GM18873 (cell line): ENCODE measurements at regions not wholly inside any gene's neighbourhood (a gene's known extent, or its start where the extent isn't known, plus 50 kb on each side); places are given as distances from the start of the nearest gene placed in this dataset.

Experiments
- ATAC-seq: cut with Tn5 transposase; IDR thresholded peaks from one replicate; pipeline ENCODE4 v1.9.1; 2021; ENCODE audit warnings: mild to moderate bottlenecking, moderate library complexity, moderate number of reproducible peaks; ENCODE audit not compliant: unreplicated experiment, low FRiP score

DNA sequence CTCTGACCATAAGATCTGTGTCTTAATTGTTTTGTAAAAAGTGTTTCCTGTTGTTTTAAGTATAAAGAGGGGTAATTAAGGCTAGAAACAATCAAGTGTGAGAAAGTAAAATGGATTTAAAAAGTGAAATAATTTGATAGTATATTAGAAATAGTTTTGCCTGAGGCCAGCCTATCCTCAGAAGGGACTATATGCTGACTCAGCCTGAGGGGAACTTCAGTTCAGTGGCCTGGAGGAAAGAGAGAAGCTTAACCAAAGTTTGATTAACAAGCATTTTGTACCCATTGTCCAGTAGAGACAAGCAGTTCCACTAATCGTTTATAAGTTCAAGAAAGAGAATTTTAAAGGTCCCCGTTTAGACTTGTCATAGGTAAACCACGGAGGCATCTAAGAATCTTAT lies 1793.2 kb upstream of the PRR20A start:
- ATAC-seq, result no peak

DNA sequence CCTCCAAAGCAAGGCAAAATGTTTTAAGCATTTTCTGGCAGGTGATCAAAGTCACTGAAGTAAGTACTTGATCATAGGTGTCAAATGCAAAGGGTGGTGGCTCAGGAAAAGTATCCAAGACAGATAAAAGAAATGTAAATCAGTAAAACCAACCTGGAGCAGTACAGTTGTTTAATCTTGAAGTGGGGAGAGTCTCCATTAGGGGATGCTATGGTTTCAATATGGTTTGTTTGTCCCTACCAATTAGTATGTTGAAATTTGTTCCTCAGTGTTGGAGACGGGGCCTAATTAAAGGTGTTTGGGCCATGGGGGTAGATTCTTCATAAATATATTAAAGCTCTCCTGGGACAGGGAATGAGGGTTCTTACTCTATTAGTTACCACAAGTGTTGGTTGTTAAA lies 1781.7 kb upstream of the PRR20A start:
- ATAC-seq, result no peak

DNA sequence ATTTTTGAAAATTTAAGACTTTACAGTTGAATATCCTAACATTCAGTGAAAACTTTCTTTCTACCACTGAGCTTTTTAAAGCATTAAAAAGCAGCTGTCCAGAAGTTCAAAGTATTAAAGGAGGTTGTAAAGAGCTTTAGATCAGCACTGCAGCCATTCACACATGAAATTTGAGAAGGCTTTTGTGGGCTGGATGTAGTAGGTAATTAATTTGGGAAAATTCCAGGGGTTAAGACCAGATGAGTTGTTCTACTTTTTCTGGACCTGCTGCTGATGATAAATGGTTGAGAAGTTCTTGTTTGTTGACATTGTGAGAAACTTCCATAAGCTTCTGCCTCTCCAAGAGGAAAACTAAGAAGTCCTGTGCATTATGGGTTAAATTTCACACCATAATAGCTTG lies 1779.6 kb upstream of the PRR20A start:
- no peak for ATAC-seq

DNA sequence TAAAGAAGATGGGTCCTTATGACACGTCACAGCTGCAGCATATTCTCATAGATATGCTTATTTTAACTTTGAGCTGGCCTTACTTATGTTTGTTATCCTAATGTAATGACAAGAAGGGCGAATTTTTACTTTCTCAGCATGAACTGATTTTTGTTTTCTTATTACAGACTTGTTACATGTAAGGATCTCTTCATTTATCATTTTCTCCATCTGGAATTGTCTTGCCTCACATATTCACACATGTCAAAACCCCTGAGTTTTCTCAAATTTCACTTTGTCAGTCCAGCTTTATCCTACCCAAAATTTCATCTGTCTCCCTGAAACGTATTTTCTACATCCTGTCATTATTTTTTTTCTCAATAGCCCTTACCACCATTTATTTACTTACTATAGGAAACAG lies 1774.0 kb upstream of the PRR20A start:
- no peak for ATAC-seq

DNA sequence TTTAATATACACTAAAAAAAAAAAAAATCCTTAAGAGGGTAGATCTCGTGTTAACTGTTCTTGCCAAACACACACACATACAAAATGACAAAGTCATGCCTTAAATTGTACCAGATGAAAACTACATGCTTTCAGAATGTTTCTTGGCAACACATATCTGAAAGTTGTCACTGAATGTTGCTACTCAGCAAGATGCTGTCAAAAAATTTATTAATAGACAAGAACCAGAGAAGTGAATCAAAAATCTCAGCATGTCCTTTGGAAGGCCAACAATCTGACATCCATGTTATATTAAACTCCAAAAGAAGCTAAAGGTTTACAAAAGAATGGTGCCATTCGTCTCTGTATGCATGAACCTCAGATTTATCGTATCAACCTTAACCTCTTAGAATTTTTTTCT lies 1746.2 kb upstream of the PRR20A start:
- ATAC-seq, result no peak

GRCh38 chr13:55402870-55403269 lies 1737.8 kb upstream of the PRR20A start:
- ATAC-seq, result no peak

DNA sequence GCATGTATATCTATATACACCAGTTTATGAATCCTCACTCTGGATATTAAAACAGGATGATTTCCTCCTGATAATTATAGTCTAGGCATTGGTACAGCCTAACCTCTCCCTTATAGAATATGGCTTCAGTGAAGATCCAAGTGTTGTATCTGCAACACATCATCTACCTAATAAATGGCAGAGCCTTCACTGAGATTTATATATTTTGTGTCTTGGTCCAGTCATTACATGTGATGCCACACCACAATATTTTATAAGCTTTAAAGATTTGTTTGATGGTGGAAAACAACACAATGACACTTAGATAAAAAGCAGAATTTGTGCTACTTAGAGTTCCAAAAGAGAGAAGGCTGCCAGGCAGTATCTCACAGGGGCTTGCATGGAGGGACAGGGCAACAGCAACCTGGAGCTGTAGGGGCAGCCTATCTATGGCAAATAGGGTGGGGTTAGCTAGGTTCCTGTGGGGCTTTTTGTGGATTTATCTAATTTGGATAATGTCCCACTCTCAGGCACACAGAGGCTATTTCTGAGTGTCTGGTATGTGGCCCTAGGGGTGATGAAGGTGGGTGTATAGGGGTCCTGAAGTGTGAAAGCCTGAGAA lies 1736.7 kb upstream of the PRR20A start:
- ATAC-seq, result no peak

- no peak for ATAC-seq
Observed at GRCh38 chr13:55410398-55411330, 1730.1 kb upstream of the PRR20A start.

- no peak for ATAC-seq
Observed at GRCh38 chr13:55418095-55418494, 1722.6 kb upstream of the PRR20A start.

DNA sequence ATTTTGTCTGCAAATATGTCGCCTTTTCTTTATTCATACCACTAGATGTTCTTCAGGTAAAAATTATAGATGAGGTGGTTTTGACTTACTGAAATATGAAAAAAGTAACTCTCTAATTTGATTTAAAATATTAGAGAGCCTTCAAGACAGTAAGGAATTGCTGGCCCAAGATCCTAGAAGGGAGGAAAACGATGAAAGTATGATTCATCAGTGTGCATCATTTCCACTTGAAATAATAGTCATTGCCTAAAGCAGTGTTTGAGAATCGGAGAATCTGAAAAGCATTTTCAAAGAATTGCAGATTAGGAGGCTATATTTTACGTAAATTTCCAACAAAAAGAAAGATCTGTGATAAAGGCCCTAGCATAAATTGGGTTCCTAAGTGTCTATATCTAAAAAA lies 1707.9 kb upstream of the PRR20A start:
- no peak for ATAC-seq

DNA sequence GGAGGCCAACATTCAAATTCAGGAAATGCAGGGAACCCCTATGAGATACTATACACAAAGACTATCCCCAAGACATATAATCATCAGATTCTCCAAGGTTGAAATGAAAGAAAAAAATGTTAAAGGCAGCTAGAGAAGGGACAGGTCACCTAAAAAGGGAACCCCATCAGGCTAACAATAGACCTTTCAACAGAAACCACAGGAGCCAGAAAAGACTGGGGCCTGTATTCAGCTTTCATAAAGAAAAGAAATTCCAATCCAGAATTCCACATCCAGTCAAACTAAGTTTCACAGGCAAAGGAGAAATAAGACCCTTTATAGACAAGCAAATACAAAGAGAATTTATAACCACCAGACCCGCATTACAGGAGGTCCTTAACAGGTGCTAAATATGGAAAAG lies 1703.6 kb upstream of the PRR20A start:
- ATAC-seq, result no peak

DNA sequence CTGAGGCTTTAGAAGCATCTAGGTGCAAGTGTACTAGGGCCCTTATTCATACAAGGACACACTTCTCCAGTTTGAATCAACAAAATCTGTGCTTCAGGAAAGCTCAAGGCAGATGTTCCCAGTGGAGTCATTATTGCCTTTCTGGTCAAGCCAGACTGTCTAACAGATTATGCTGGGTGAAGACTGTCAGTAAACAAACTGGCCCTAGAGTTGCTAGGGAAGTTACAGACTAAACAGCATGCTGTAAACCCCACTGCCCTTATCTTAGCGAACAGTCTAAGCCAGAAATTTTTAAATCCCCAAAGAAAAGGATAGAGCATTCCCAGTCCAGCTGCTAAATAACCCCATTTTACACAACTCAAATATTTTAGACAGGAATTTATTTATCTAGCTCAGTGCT lies 1701.3 kb upstream of the PRR20A start:
- ATAC-seq, result no peak

- ATAC-seq, result no peak
Observed at GRCh38 chr13:55440465-55441085, 1700.1 kb upstream of the PRR20A start.

- ATAC-seq, result no peak
Observed at GRCh38 chr13:55464222-55464621, 1676.5 kb upstream of the PRR20A start.

DNA sequence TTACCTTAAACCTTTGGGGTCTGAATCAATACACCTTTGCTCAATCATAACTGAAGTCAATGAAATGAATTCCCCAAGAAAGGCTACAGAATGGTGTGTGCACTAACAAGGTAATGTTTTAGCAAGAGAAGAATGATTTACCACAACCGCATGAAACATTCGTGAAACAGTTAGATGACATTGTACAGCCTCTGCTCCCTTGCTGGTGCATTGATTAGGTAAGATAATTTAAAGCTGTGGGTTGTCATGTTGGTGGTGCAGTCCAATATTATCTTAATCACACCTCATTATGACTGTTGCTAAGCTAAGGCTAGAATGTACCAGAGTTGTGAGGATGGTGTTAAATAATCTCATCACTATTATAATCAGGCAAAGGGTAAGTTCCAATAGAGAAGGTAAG lies 1673.2 kb upstream of the PRR20A start:
- no peak for ATAC-seq

DNA sequence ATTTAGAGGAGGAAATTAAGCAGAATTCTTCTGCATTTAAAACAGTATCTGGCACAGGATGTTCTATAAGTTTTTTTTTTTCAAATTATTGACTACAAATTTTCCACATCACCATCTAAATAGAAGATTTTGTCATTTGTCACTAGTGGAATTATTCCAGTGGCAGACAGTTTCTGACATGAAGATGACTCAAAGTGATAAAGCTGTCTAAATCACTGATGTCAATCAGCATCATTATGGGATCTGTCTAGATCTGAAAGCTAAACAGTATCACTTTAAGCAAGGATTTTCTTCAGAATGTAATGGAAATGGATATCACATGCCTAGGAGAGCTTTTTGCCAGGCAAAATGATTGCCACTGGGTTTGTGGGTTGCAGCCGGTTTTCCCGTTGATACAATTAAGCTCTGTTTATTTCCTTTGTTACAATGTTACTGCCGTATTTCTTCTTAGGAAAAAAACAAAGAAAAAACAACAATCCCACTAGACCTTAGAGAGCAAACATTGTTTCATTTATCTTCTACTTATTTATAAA lies 1657.0 kb upstream of the PRR20A start:
- no peak for ATAC-seq

DNA sequence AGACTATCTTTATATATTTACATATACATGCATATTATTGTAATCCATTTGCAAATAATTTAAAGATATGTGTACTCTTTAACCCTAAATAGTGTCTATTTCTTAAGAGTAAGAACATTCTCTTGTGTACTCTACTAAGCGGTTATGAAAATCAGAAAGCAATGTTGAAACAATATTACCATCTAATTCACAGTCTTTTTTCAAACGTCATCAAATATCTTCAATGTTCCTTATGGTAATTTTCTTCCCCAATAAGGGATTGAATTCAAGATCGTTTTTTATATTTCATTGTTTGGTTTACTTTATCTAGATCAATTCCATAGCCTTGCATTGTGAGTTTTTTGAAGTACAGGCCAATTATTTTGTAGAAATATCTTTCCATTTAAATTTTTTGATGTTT lies 1647.4 kb upstream of the PRR20A start:
- no peak for ATAC-seq

GRCh38 chr13:55497486-55497885 lies 1643.2 kb upstream of the PRR20A start:
- ATAC-seq, result no peak

- ATAC-seq, result no peak
Observed at GRCh38 chr13:55500694-55501093, 1640.0 kb upstream of the PRR20A start.

GRCh38 chr13:55516610-55517009 lies 1624.1 kb upstream of the PRR20A start:
- ATAC-seq, result no peak

GRCh38 chr13:55517312-55517711 lies 1623.4 kb upstream of the PRR20A start:
- no peak for ATAC-seq
